ENCODE measurements at regions not wholly inside any gene's neighbourhood (a gene's known extent, or its start where the extent isn't known, plus 50 kb on each side); places are given as distances from the start of the nearest gene placed in this dataset.

- no peak for DNase-seq
Measured at GRCh38 chr5:147037515-147038205, 159.1 kb upstream of the PPP2R2B start.

DNA sequence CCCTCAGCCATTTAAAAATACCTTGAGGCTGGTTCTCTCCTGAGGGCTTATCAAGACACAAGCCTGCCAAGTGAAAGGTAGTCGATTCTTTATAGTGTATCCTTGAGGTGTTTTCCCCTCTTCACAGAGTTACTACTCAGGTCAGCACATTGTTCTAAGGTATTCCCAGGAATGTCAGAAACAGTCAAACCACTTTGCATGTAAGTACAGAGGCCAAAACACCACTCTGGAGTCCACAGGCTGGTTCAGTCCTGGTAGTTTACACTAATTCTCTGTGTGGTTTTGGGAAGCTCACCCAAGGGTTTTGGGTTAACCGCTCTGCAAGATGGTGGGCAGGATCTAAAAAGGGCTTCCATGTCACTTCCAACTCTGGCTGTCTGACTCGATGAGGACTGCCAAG, 162.3 kb upstream of the PPP2R2B start:
- DNase-seq, result no peak

DNA sequence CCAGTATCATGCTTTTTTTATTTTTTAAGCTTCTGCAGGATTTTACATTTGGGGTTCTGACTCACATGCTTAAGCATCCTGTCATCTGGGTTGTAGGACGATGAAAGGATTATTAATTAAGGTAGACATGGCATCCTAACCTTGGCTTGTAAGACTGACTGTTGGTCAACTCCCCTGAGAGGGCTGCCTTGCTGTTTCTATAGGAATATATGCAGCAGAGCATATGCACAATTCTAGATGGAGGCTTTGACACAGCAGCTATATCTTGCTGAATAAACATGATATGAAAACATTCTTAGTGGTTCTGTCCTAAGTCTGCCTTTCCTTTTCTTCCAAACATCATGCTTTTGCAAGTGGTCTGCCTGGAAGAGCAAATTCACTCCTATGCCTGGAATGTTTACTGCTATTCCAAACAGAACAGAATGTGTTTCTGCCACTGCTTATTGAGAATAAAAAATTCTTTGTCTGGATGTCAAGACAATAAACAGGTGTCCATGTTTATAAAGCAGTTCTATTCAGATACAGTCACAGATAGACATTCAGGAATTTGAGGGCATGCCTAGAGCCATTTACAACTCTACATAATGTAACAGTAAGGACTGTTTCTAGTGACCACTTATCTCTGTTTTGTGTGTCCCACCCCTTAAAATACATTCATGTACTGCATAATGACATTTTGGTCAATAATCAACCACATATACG, 166.2 kb upstream of the PPP2R2B start:
- DNase-seq, result no peak

GRCh38 chr5:147045290-147045689, 166.7 kb upstream of the PPP2R2B start:
- DNase-seq, result no peak

GRCh38 chr5:147046281-147046680, 167.7 kb upstream of the PPP2R2B start:
- no peak for DNase-seq

- DNase-seq, result no peak
Measured at GRCh38 chr5:147046894-147047293, 168.3 kb upstream of the PPP2R2B start.

- DNase-seq, result no peak
Measured at GRCh38 chr5:147049764-147050163, 171.2 kb upstream of the PPP2R2B start.

GRCh38 chr5:147050172-147050571, 171.6 kb upstream of the PPP2R2B start:
- no peak for DNase-seq

DNA sequence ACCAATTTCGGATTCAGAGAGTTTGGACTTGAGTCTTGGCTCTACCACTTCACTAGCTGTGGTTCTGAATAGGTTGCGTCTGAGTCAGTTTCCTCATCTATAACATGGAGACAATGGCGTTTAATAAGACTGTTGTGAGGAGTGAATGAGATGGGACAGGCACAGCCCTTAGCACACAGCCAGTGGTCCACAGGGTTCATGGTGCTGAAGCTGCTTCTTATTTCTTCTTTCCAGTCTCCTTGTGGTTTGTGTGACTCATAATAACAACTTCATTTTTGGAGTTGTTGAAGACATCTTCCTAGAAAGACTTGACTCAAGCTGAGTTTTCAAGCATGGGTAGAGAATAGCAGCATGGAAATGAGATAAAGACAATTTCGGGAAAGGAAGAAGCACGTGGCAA, 172.6 kb upstream of the PPP2R2B start:
- DNase-seq, result no peak

DNA sequence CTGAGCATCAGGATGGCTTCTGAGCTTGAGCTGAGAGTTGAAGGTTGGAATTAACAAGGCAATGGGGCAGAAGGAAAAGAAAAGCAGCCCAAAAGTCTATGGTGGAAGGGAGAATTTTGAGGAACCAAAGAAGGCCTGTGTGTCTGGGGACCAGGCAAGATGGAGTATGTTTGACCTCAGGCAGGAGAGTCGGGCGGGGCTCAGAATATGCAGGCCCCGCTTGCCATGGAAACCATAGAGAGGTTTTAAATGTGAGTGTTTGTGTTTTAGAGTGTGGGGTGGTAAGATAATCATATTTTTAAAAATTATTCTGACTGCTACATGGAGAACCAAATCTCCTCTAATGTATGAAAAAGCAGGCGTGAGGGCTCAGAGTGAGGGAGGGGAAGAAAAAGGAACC, 174.0 kb upstream of the PPP2R2B start:
- DNase-seq, result no peak

GRCh38 chr5:147055089-147055826, 176.7 kb upstream of the PPP2R2B start:
- no peak for DNase-seq

DNA sequence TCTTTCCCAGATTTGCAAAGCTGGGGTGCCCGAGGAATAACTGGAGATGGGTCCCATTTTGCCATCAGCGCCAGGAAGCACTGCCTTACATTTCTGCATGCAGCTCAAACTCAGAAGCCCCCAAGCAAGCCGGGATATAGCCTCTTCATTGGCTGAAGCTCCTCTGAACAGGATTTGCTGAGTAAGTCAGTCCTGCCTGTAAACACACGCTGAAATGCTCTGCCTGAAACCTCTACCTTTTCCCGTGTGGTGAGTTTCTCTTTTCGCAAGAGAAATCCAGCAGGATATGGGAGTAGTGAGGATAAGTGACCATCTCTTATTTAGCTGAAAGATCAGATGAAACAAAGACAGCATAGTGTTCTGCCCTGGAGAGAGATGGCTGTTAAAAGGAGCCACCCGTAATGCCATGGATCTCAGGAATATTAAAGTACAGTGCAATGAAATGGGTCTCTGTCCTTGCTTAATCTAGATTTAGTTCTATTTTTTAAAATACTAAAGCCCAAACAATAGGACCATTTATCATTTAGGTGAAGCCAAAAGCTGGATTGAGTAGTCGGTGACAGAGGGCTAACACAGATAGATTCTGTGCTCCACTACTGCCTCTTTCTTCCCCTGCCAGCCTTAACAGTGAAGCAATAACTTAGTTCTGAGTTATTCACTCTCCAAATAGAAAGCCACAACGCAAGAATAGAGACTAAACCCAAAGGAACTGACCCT, 177.5 kb upstream of the PPP2R2B start:
- no peak for DNase-seq

DNA sequence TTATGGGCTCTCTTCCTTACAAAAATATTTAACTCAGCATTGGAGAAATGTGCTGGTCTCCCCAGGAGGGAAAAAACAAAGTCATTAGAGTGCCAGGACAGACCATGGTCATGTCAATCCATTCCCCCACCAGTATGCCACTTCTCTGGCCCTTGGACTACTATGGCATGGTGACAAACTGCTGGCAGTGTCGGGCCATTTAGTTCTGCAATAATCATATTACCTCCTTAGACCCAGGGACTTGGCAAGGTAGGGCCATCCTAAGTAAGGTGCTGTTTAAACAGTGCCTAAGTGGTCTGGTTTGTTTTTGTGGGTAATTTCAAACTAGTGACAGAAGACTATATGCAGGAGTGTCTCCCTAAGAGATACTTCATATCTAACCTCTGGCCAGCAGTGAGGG, 177.8 kb upstream of the STK32A start:
- DNase-seq, result no peak

DNA sequence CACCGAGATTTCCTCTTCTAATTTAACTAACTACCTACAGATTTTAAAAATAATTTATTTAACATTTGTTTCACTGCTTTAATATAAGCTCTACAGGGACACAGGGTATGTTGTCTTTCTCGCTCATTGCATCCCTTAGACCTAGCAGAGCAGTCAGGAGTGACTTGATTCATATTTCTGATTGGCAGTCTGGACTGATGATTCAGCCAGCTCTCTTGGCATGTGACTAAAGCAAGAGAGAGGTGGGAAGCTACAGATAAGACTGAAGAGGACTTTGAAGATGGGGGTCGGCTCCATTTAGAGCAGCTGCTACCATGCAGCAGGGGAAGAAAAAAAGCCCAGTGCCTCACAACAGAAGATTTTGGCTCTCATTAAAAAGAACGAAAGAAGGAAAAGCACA, 173.4 kb upstream of the STK32A start:
- no peak for DNase-seq

GRCh38 chr5:147062427-147062826, 172.4 kb upstream of the STK32A start:
- DNase-seq, result no peak

DNA sequence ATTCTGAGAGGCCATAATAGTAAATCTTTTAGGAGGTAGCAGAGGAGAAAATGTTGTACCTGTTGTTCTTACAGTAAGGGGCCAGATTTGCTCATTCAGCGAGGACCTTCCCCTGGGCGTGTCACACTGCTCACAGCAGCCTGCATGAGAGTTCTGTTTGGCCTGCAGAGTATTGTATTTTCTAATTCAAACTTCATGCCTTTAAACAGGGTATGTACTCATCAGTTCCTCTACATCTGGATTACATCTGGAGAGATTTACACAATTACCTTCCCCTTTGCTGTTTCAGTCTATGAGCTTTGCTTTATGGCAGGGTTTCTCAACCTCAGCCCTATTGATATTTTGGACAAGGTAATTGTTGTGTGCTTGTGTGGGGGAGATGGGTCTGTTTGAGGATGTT, 170.9 kb upstream of the STK32A start:
- no peak for DNase-seq

DNA sequence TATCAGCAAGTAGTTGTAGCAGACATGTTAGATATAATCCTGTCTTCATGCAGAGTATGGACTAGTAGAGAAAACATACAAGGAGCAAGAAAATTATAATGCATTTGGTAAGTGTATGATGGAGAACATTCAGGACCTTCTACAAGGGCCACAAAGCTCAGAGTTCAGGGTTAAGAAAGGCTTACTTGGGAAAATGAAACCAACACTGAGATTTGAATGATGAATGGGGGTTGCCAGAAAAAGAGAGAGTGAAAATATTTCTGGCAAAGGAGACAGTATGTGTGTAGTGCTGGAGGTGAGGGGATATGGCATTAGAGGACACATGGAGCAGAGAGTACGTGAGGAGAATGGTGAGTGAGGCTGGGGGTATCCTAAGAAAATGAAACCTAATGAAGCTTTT, 169.8 kb upstream of the STK32A start:
- DNase-seq, result no peak

- DNase-seq, result no peak
Measured at GRCh38 chr5:147068998-147069397, 165.8 kb upstream of the STK32A start.

DNA sequence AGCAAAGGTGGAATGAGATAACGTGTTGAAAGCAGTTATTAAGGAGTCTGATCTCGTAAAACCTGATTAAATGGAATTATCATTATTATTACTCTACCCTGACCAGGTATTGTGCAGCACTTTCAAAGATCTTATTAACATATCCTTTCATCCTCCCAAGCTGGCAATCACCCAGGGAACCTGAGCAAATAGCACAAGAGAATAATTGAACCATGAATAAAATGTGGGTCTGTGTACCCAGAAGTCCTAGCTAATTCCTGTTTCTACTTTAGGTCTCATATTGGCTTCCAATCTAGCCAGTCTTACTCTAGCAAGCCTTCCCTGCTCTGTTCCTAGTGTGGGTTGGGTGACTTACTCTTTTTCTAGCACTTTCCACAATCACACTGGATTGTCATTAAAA, 162.2 kb upstream of the STK32A start:
- DNase-seq, result no peak

GRCh38 chr5:147073098-147073497, 161.7 kb upstream of the STK32A start:
- no peak for DNase-seq

DNA sequence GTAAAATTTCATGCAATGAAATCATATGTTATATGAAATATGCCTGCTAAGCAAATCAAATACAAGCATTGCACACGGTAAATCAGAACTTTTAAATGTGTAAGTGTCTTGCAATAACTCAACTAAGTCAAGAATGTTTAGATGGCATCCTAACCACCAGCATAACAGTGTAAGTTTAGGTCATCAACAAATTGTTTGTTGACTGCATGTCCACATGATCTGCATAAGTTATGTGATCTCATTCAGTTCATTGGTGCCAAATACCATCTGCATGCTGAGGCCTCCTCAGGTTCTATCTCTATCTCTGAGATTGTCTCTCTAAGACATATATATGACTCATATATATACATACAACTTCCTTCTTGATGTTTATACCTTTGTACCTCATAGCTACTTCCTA, 159.6 kb upstream of the STK32A start:
- DNase-seq, result no peak

DNA sequence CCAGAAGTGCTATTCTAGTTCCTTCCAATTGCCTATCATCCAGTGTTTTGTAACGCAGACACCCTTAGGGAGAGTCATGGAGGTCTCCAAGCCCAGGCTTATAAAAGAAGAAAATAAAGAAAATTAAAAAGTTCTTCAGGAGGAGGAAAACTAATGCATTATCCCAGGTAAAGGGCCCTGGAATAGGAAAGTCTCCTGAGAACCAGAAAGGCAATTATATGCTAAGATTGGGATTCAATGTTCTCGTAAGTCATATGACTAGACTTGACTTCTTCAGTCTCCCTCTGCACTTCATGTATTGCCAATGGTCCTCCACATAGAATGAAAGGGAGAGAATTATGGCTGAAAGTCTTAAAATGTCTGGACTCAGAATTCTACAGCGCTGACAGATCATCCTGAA, 154.4 kb upstream of the STK32A start:
- DNase-seq, result no peak

GRCh38 chr5:147081311-147081764, 153.5 kb upstream of the STK32A start:
- no peak for DNase-seq

Measured in activated CD4-positive, alpha-beta T cell treated with anti-CD3 and anti-CD28 coated beads, Interleukin-2, Interleukin-6, amounts not matched to agents 100 ng/mL and 50 ng/mL, durations not matched to agents 16 hours and 8 hours (primary cell).